ENCODE measurements at regions not wholly inside any gene's neighbourhood (a gene's known extent, or its start where the extent isn't known, plus 50 kb on each side); places are given as distances from the start of the nearest gene placed in this dataset.
"Not testable (repeated sequence)": the region's sequence is repeated elsewhere in the genome, so short reads cannot be mapped to it uniquely, and the experiment has no call there.

DNA sequence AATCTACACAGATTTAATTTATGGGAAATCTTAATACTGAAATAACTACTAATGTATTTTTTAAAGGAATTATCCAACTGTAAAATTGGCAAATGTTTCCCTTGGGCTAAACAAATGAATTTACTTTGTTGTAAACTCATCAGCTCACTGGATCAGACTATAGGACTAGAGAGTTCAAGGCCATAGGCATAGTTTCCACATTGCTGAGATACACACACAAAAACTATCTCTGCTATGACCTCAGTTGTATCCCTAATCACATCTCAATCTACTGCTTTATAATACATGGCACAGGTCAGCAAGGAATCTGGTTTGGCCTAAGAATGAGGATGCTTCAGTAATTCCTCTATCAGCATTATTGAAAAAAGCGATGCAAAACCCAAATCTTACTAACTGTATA, 101.1 kb upstream of the SLC39A10 start:
- no peaks in the 10 kb centered on the region for H3K36me3 ChIP-seq (ENCODE audit: control insufficient read depth in 2 of 2, insufficient read depth in 2 of 2, low read length in 2 of 2)
- H3K27me3 ChIP-seq (ENCODE audit: control insufficient read depth in 1 of 2, insufficient read depth in 2 of 2, low read length in 2 of 2), result no peaks in the 10 kb centered on the region
- H3K4me1 ChIP-seq (ENCODE audit: control insufficient read depth, insufficient read depth, low read length), result no peaks in the 10 kb centered on the region
- no peak overlapping the region for H3K4me3 ChIP-seq (ENCODE audit: low read length in 2 of 2)
- H3K27ac ChIP-seq (ENCODE audit: low read length), result no peak overlapping the region
- no peak overlapping the region for H3K9ac ChIP-seq (ENCODE audit: low read length in 2 of 2)
- no peaks in the 10 kb centered on the region for H3K9me3 ChIP-seq (ENCODE audit: control insufficient read depth in 2 of 2, low read length in 2 of 2)

DNA sequence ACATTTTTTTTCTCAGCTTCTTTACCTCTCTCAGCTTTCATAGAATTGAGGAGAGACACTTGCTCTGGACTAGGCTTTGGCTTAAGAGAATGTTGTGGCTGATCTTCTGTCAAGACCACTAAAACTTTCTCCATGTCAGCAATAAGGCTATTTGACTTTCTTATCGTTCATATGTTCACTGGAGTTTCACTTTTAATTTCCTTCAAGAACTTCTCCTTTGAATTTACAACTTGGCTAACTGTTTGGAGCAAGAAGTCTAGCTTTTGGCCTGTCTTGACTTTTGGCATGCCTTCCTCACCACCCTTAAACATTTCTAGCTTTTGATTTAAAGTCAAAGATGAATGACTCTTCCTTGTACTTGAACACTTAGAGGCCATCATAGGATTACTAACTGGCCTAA, 104.4 kb upstream of the SLC39A10 start:
- Histone ChIP-seq H3K27ac (ENCODE audit: low read length) (no peak overlapping the region), H3K36me3 (ENCODE audit: control insufficient read depth in 2 of 2, insufficient read depth in 2 of 2, low read length in 2 of 2) (no peaks in the 10 kb centered on the region), H3K27me3 (ENCODE audit: control insufficient read depth in 1 of 2, insufficient read depth in 2 of 2, low read length in 2 of 2) (no peaks in the 10 kb centered on the region), H3K4me3 (ENCODE audit: low read length in 2 of 2) (no peak overlapping the region), H3K9ac (ENCODE audit: low read length in 2 of 2) (no peak overlapping the region), H3K9me3 (ENCODE audit: control insufficient read depth in 2 of 2, low read length in 2 of 2) (peaks cover 0 to 9% of the 10 kb centered on the region in 2 donors), H3K4me1 (ENCODE audit: control insufficient read depth, insufficient read depth, low read length) (no peaks in the 10 kb centered on the region)

DNA sequence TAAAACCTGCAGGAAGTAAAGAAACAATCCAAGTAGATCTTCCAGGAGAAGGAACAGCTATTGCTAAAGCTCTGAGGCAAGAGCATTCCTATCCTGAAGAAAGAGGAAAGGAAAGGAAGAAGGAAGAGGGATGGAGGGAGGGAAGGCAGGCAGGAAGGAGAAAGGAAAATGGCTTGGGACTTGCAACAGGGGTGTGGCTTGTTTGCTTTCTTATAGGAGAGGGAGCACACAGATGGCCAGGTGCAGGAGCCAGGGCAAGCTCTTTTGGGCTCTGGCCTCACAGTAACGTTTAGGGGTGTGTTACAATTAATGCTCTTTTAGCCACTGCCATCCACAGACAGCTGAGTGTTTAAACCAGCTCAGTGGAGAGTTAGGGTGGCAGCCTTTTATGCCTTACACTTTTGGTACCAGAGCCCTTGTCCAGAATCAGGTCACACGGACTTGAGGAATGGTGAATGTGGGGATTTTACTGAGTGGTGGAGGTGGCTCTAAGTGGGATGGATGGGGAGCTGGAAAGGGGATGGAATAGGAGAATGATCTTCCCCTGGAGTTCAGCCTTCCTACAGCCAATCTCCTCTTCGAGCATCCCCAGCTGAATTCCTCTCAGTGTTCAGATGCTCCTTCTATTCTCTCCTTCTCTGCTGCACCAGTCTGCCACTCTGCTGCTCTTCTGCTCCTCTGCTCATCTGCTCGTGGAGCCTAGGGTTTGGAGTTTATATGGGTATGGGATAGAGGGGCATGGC, 108.7 kb upstream of the SLC39A10 start:
- Histone ChIP-seq H3K4me3 (ENCODE audit: low read length in 2 of 2) (no peak overlapping the region), H3K9me3 (ENCODE audit: control insufficient read depth in 2 of 2, low read length in 2 of 2) (peaks cover 0 to 9% of the 10 kb centered on the region in 2 donors), H3K36me3 (ENCODE audit: control insufficient read depth in 2 of 2, insufficient read depth in 2 of 2, low read length in 2 of 2) (no peaks in the 10 kb centered on the region), H3K9ac (ENCODE audit: low read length in 2 of 2) (no peak overlapping the region), H3K4me1 (ENCODE audit: control insufficient read depth, insufficient read depth, low read length) (no peaks in the 10 kb centered on the region), H3K27me3 (ENCODE audit: control insufficient read depth in 1 of 2, insufficient read depth in 2 of 2, low read length in 2 of 2) (no peaks in the 10 kb centered on the region), H3K27ac (ENCODE audit: low read length) (no peak overlapping the region)

DNA sequence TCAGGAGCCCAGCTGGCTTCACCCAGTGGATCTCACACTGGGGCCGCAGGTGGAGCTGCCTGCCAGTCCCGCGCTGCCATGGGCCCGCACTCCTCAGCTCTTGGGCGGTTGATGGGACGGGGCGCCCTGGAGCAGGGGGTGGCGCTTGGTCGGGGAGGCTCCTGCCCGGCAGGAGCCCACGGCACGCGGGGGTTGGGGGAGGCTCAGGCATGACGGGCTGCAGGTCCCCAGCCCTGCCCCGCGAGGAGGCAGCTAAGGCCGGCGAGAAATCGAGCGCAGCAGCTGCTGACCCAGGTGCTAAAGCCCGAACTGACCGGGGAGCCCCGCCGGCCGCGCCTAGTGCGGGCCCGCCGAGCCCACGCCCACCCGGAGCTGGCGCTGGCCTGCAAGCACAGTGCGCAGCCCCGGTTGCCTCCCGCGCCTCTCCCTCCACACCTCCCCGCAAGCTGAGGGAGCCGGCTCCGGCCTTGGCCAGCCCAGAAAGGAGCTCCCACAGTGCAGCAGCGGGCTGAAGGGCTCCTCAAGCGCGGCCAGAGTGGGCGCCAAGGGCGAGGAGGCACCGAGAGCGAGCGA, 109.7 kb upstream of the SLC39A10 start:
- not testable (repeated sequence) for H3K27ac ChIP-seq (ENCODE audit: low read length); H3K4me3 ChIP-seq (ENCODE audit: low read length in 2 of 2); H3K9ac ChIP-seq (ENCODE audit: low read length in 2 of 2); H3K9me3 ChIP-seq (ENCODE audit: control insufficient read depth in 2 of 2, low read length in 2 of 2); H3K4me1 ChIP-seq (ENCODE audit: control insufficient read depth, insufficient read depth, low read length); H3K27me3 ChIP-seq (ENCODE audit: control insufficient read depth in 1 of 2, insufficient read depth in 2 of 2, low read length in 2 of 2); H3K36me3 ChIP-seq (ENCODE audit: control insufficient read depth in 2 of 2, insufficient read depth in 2 of 2, low read length in 2 of 2)

GRCh38 chr2:195545811-195546210, 111.2 kb upstream of the SLC39A10 start:
- Histone ChIP-seq H3K27me3 (ENCODE audit: control insufficient read depth in 1 of 2, insufficient read depth in 2 of 2, low read length in 2 of 2) (no peaks in the 10 kb centered on the region), H3K4me3 (ENCODE audit: low read length in 2 of 2) (no peak overlapping the region), H3K27ac (ENCODE audit: low read length) (no peak overlapping the region), H3K9me3 (ENCODE audit: control insufficient read depth in 2 of 2, low read length in 2 of 2) (peaks cover 0 to 9% of the 10 kb centered on the region in 2 donors), H3K9ac (ENCODE audit: low read length in 2 of 2) (no peak overlapping the region), H3K36me3 (ENCODE audit: control insufficient read depth in 2 of 2, insufficient read depth in 2 of 2, low read length in 2 of 2) (no peaks in the 10 kb centered on the region), H3K4me1 (ENCODE audit: control insufficient read depth, insufficient read depth, low read length) (no peaks in the 10 kb centered on the region)

DNA sequence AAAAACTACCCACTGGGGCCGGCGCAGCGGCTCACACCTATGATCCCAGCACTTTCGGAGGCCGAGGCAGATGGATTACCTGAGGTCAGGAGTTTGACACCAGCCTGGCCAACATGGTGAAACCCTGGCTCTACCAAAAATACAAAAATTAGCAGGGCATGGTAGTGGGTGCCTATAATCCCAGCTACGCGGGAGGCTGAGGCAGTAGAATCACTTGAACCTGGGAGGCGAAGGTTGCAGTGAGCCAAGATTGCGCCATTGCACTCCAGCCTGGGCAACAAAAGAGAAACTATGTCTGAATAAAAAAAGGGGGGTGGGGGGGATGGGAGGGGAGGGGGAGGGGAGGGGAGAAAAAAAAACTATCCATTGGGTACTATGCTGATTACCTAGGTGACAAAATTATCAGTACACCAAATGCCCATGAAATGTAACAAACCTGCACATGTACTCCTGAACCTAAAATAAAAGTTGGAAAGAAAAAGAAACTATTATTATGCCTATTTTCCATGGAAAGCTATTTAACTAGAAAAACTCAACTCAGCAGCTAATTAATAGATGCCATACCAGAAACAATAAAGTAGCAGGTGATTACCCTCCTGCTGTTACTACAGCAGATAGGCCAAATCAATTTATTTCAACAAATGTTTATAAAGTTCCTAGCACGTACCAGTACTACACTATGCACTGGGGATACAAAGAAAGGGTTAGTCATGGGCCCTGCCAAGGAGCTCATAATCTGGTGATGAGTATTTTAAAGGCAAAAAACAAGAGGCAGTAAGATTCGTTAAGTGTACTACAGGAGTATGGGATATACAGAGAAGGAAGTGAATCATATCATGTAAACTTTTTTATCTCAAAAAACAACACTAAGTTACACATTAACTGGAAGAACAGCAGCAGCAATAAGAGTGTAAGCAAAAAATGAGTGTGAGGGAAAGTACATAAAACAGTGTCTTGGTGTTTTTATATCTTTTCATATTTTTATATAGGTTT, 112.8 kb upstream of the SLC39A10 start:
- H3K27me3 ChIP-seq (ENCODE audit: control insufficient read depth in 1 of 2, insufficient read depth in 2 of 2, low read length in 2 of 2), result no peaks in the 10 kb centered on the region
- no peak overlapping the region for H3K4me3 ChIP-seq (ENCODE audit: low read length in 2 of 2)
- H3K9ac ChIP-seq (ENCODE audit: low read length in 2 of 2), result no peak overlapping the region
- no peak overlapping the region for H3K27ac ChIP-seq (ENCODE audit: low read length)
- no peaks in the 10 kb centered on the region for H3K4me1 ChIP-seq (ENCODE audit: control insufficient read depth, insufficient read depth, low read length)
- no peaks in the 10 kb centered on the region for H3K36me3 ChIP-seq (ENCODE audit: control insufficient read depth in 2 of 2, insufficient read depth in 2 of 2, low read length in 2 of 2)
- H3K9me3 ChIP-seq (ENCODE audit: control insufficient read depth in 2 of 2, low read length in 2 of 2), result peaks cover 0 to 9% of the 10 kb centered on the region in 2 donors

DNA sequence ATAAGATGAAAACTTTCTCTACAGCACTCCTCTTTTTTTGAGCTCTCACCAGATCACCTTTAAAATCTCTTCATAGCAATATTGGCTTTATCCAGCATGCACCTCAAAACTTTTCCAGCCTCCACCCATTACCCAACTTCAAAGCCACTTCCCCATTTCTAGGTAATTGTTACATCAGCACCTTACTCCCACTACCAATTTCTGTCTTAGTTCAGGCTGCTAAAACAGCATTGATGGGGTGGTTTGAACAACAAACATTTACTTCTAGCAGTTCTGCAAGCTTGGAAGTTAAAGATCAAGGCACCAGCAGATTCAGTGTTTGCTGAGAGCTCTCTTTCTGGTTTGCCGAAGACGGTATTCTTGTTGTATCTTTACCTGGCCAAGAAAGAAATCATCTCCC, 114.0 kb upstream of the SLC39A10 start:
- H3K9me3 ChIP-seq (ENCODE audit: control insufficient read depth in 2 of 2, low read length in 2 of 2), result no peaks in the 10 kb centered on the region
- no peak overlapping the region for H3K27ac ChIP-seq (ENCODE audit: low read length)
- no peaks in the 10 kb centered on the region for H3K36me3 ChIP-seq (ENCODE audit: control insufficient read depth in 2 of 2, insufficient read depth in 2 of 2, low read length in 2 of 2)
- H3K27me3 ChIP-seq (ENCODE audit: control insufficient read depth in 1 of 2, insufficient read depth in 2 of 2, low read length in 2 of 2), result no peaks in the 10 kb centered on the region
- no peaks in the 10 kb centered on the region for H3K4me1 ChIP-seq (ENCODE audit: control insufficient read depth, insufficient read depth, low read length)
- H3K9ac ChIP-seq (ENCODE audit: low read length in 2 of 2), result no peak overlapping the region
- H3K4me3 ChIP-seq (ENCODE audit: low read length in 2 of 2), result no peak overlapping the region

DNA sequence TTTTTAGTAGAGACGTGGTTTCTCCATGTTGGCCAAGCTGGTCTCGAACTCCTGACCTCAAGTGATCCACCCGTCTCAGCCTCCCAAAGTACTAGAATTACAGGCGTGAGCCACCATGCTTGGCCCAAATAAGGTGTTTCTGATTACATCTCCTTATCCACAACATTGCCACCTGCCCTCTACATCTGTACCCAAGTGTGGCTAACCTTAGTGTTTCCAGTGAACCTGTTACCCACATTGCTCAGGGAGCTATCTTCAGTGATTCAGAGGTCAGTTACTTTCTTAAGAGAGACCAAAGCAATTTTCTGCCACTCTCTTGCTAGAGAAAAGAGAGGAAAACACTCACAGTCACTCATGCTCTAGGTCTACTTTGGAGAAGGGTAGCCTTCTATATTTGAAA, 115.0 kb upstream of the SLC39A10 start:
- Histone ChIP-seq H3K27me3 (ENCODE audit: control insufficient read depth in 1 of 2, insufficient read depth in 2 of 2, low read length in 2 of 2) (no peaks in the 10 kb centered on the region), H3K4me3 (ENCODE audit: low read length in 2 of 2) (no peak overlapping the region), H3K9ac (ENCODE audit: low read length in 2 of 2) (no peak overlapping the region), H3K4me1 (ENCODE audit: control insufficient read depth, insufficient read depth, low read length) (no peaks in the 10 kb centered on the region), H3K27ac (ENCODE audit: low read length) (no peak overlapping the region), H3K9me3 (ENCODE audit: control insufficient read depth in 2 of 2, low read length in 2 of 2) (no peaks in the 10 kb centered on the region), H3K36me3 (ENCODE audit: control insufficient read depth in 2 of 2, insufficient read depth in 2 of 2, low read length in 2 of 2) (no peaks in the 10 kb centered on the region)

- Histone ChIP-seq H3K9ac (ENCODE audit: low read length in 2 of 2) (no peak overlapping the region), H3K4me1 (ENCODE audit: control insufficient read depth, insufficient read depth, low read length) (no peaks in the 10 kb centered on the region), H3K27ac (ENCODE audit: low read length) (no peak overlapping the region), H3K36me3 (ENCODE audit: control insufficient read depth in 2 of 2, insufficient read depth in 2 of 2, low read length in 2 of 2) (no peaks in the 10 kb centered on the region), H3K4me3 (ENCODE audit: low read length in 2 of 2) (no peak overlapping the region), H3K27me3 (ENCODE audit: control insufficient read depth in 1 of 2, insufficient read depth in 2 of 2, low read length in 2 of 2) (no peaks in the 10 kb centered on the region), H3K9me3 (ENCODE audit: control insufficient read depth in 2 of 2, low read length in 2 of 2) (no peaks in the 10 kb centered on the region)
Observed at GRCh38 chr2:195538937-195539336, 118.1 kb upstream of the SLC39A10 start.

- Histone ChIP-seq H3K36me3 (ENCODE audit: control insufficient read depth in 2 of 2, insufficient read depth in 2 of 2, low read length in 2 of 2) (no peaks in the 10 kb centered on the region), H3K4me3 (ENCODE audit: low read length in 2 of 2) (no peak overlapping the region), H3K27me3 (ENCODE audit: control insufficient read depth in 1 of 2, insufficient read depth in 2 of 2, low read length in 2 of 2) (no peaks in the 10 kb centered on the region), H3K4me1 (ENCODE audit: control insufficient read depth, insufficient read depth, low read length) (no peaks in the 10 kb centered on the region), H3K9ac (ENCODE audit: low read length in 2 of 2) (no peak overlapping the region), H3K27ac (ENCODE audit: low read length) (no peak overlapping the region), H3K9me3 (ENCODE audit: control insufficient read depth in 2 of 2, low read length in 2 of 2) (no peaks in the 10 kb centered on the region)
Observed at GRCh38 chr2:195537811-195538210, 119.2 kb upstream of the SLC39A10 start.

All from stomach smooth muscle (tissue), 2 donors.